HL-60 (cell line): ENCODE measurements at regions not wholly inside any gene's neighbourhood (a gene's known extent, or its start where the extent isn't known, plus 50 kb on each side); places are given as distances from the start of the nearest gene placed in this dataset.
"Not testable (repeated sequence)": the region's sequence is repeated elsewhere in the genome, so short reads cannot be mapped to it uniquely, and the experiment has no call there.

Experiments used
- GABPA ChIP-seq: IDR thresholded peaks from 2 replicates; pipeline ENCODE4 v1.6.1; 2012; ENCODE audit warnings: low read depth
- POLR2AphosphoS5 ChIP-seq: IDR thresholded peaks from 2 replicates; pipeline ENCODE4 v1.6.1; 2012; ENCODE audit warnings: low read depth
- REST ChIP-seq: IDR thresholded peaks from 2 replicates; pipeline ENCODE4 v1.6.1; 2012; ENCODE audit warnings: low read depth; ENCODE audit not compliant: insufficient replicate concordance
- TF ChIP-seq, protein P1 (sequence below): IDR thresholded peaks from one replicate; pipeline ENCODE4 v1.5.1; 2011; ENCODE audit warnings: low read length, control low read depth, inconsistent platforms; ENCODE audit not compliant: insufficient read depth

DNA sequence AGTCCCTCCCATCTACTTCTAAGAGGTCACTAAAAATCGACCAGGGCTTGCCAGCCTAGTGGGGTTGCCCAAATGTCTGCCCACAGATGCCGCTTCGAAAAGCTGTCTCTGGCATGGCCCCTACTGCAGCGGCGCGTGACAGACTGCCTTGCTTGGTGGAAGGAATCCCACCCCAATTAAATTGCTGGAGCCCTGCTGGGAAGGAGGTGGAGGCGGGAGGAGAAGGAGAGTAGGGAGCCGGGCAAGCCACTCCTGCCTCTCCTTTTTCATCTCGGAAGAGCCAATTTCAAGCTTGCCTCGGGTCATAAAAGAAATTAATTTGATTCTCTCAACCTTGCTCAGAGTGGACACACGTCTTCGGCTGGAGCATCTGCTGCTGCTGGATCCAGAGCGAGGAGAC is 106.0 kb downstream of the NPIPA8 start:
- TF ChIP-seq, protein P1, sequence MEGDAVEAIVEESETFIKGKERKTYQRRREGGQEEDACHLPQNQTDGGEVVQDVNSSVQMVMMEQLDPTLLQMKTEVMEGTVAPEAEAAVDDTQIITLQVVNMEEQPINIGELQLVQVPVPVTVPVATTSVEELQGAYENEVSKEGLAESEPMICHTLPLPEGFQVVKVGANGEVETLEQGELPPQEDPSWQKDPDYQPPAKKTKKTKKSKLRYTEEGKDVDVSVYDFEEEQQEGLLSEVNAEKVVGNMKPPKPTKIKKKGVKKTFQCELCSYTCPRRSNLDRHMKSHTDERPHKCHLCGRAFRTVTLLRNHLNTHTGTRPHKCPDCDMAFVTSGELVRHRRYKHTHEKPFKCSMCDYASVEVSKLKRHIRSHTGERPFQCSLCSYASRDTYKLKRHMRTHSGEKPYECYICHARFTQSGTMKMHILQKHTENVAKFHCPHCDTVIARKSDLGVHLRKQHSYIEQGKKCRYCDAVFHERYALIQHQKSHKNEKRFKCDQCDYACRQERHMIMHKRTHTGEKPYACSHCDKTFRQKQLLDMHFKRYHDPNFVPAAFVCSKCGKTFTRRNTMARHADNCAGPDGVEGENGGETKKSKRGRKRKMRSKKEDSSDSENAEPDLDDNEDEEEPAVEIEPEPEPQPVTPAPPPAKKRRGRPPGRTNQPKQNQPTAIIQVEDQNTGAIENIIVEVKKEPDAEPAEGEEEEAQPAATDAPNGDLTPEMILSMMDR: not testable (repeated sequence)
- not testable (repeated sequence) for TF ChIP-seq POLR2AphosphoS5, REST, GABPA
